ENCODE measurements at regions not wholly inside any gene's neighbourhood (a gene's known extent, or its start where the extent isn't known, plus 50 kb on each side); places are given as distances from the start of the nearest gene placed in this dataset.

- H3K27ac ChIP-seq: no peak overlapping the region
- TF ChIP-seq CTCF (IDR thresholded peaks at IDR 0.05): no peak
- TF ChIP-seq ZFX (IDR thresholded peaks at IDR 0.05; ENCODE audit: borderline replicate concordance): no peak
Observed at GRCh38 chr5:164188733-164189148, 683.3 kb downstream of the MAT2B start.

DNA sequence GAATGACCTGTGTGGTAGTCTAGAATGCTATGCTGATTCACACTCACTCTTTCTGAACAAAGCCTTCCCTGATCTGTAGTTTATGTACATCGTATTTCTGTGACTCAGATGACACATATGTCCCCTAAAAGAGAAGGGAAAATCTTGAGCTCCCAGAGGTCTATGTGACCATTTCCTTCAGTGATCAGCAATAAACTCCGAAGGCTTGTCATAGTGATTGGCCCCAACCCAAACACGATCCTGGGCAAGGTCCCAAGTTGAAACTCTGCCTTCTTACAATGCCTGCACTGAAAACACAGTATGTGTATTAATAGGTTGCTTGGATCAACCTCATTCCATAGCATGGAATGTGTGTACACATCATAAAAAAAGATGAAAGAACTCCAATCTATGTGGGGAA is 685.8 kb downstream of the MAT2B start:
- peak overlapping the region; percentile 55 for H3K27ac ChIP-seq
- no peak for TF ChIP-seq ZFX (IDR thresholded peaks at IDR 0.05; ENCODE audit: borderline replicate concordance)
- no peak for TF ChIP-seq CTCF (IDR thresholded peaks at IDR 0.05)

DNA sequence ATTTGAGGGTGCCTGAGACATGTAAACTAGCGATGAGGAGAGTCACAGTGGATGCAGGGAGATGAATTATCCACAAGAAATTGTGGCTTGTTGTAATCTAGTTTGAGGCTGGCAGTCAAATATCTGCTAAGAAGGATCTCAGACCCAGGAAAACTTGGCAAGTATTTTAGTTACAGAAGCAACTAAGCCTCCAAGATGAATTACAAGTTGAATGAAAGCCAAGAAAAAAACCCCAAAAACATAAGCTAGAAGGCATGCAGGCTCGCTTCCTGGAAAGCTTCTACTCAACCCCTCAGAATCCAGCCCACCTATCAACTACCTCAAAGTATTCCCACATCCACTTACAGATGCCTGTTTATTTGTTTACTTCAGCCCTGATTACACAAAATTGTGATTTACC is 696.9 kb downstream of the MAT2B start:
- TF ChIP-seq ZFX (IDR thresholded peaks at IDR 0.05; ENCODE audit: borderline replicate concordance): no peak
- no peak for TF ChIP-seq CTCF (IDR thresholded peaks at IDR 0.05)
- H3K27ac ChIP-seq: no peak overlapping the region

DNA sequence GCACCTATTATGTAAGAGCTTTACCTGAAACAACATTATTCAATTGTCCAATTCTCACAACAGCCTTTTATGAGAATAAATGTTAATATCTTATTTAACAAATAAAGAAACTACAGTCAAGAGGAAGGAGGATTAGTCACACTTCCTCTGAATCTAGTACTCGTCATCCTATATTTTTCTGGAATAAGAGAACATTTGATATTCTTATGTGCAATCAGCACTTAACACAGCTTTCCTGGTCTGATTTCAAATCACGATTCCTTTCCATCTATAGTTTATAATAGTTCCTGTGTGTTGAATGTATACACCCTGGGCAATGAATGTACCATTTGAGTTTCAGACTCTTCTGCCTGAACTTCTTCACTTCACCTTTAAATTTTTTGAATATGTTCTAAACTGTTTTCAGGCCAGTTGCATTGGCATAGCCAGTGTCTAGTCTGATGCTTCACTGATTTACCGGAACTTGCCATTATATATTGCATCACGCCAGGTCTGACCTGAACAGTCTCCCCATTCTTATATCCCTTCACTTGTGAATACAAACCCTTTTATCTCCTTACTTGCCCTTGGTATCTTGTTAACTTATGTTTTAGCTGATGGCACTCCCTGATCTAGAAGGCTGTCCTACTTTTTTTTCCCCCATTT is 698.3 kb downstream of the MAT2B start:
- no peak overlapping the region for H3K27ac ChIP-seq
- no peak for TF ChIP-seq ZFX (IDR thresholded peaks at IDR 0.05; ENCODE audit: borderline replicate concordance)
- no peak for TF ChIP-seq CTCF (IDR thresholded peaks at IDR 0.05)

GRCh38 chr5:164204338-164204946 is 699.0 kb downstream of the MAT2B start:
- TF ChIP-seq CTCF (IDR thresholded peaks at IDR 0.05) (no peak), ZFX (IDR thresholded peaks at IDR 0.05; ENCODE audit: borderline replicate concordance) (no peak)
- H3K27ac ChIP-seq: no peak overlapping the region

- TF ChIP-seq ZFX (IDR thresholded peaks at IDR 0.05; ENCODE audit: borderline replicate concordance): no peak
- no peak for TF ChIP-seq CTCF (IDR thresholded peaks at IDR 0.05)
Observed at GRCh38 chr5:164206196-164206595, 700.8 kb downstream of the MAT2B start.

DNA sequence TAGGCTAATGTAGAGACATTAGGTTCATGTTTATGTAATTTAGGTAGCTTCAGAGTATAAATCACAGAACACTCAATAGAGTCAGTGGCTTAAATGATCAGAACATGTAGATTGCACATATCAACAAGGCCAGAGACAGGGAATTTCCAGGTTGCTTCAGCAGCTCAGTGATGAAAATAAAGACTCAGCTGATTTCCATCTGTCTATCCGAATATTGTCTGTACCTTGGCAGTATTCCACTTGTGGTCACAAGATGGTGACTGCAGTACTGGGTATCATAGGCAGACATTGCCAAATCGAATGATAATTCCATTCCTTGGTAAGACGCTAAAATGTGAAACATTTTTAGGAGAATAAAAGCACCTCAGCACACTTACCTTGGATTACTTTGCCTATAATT is 702.2 kb downstream of the MAT2B start:
- no peak overlapping the region for H3K27ac ChIP-seq
- TF ChIP-seq CTCF (IDR thresholded peaks at IDR 0.05) (no peak), ZFX (IDR thresholded peaks at IDR 0.05; ENCODE audit: borderline replicate concordance) (no peak)

More at GRCh38 chr5:164206196-164206595, 700.8 kb downstream of the MAT2B start:
- no peak overlapping the region for H3K27ac ChIP-seq
